22Rv1 (cell line): ENCODE measurements at regions not wholly inside any gene's neighbourhood (a gene's known extent, or its start where the extent isn't known, plus 50 kb on each side); places are given as distances from the start of the nearest gene placed in this dataset.

Experiments
- ZFX ChIP-seq: fragments of 450-650 bp; IDR thresholded peaks from 2 replicates; pipeline ENCODE4 v1.6.1; 2017; ENCODE audit warnings: antibody characterized with exemption, borderline replicate concordance
- TF ChIP-seq, protein P1 (sequence below): fragments of 450-650 bp; IDR thresholded peaks from 2 replicates; pipeline ENCODE4 v1.5.1; 2017; ENCODE audit warnings: mild to moderate bottlenecking

DNA sequence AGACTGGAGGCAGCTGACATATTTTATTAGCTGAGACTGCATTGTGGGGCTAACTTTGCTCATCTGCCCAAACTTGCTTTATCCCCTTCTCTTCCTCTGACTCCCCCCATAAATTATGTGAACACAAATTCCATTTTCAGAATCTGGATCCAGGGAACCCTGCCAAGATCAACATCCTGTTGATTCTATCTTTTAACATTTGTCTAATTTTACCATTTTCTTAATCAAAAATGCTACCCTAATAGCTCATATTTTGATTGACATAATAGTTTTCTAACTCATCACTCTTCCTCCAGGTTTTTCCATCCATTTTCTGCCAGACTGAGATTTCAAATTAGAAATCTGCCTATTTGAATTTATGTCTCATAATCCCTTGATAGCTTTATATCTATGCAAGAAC is 184.7 kb upstream of the PRSS16 start:
- TF ChIP-seq, protein P1, sequence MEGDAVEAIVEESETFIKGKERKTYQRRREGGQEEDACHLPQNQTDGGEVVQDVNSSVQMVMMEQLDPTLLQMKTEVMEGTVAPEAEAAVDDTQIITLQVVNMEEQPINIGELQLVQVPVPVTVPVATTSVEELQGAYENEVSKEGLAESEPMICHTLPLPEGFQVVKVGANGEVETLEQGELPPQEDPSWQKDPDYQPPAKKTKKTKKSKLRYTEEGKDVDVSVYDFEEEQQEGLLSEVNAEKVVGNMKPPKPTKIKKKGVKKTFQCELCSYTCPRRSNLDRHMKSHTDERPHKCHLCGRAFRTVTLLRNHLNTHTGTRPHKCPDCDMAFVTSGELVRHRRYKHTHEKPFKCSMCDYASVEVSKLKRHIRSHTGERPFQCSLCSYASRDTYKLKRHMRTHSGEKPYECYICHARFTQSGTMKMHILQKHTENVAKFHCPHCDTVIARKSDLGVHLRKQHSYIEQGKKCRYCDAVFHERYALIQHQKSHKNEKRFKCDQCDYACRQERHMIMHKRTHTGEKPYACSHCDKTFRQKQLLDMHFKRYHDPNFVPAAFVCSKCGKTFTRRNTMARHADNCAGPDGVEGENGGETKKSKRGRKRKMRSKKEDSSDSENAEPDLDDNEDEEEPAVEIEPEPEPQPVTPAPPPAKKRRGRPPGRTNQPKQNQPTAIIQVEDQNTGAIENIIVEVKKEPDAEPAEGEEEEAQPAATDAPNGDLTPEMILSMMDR, result no peak
- TF ChIP-seq ZFX, result no peak
